Right cardiac atrium (tissue), 5 donors: ENCODE measurements at regions not wholly inside any gene's neighbourhood (a gene's known extent, or its start where the extent isn't known, plus 50 kb on each side); places are given as distances from the start of the nearest gene placed in this dataset.
"Not testable (repeated sequence)": the region's sequence is repeated elsewhere in the genome, so short reads cannot be mapped to it uniquely, and the experiment has no call there.

Experiments used
- ATAC-seq, 2 donors: fragments of 200-7000 bp; cut with Tn5 transposase; one replicate each; pipeline versions ENCODE4 v1.8.0 to v1.9.1; 2020; ENCODE audit warnings: moderate library complexity in 2 of 2, mild to moderate bottlenecking in 1 of 2
- DNase-seq, 3 donors: peaks; one replicate each; pipeline ENCODE4 v3.0.0-alpha.2; 2020
- H3K27ac ChIP-seq: one replicate; pipeline ENCODE4 v1.5.1; 2013; ENCODE audit warnings: mild to moderate bottlenecking, low read length, control low read depth, moderate library complexity
- H3K27me3 ChIP-seq: one replicate; pipeline ENCODE4 v1.6.1; 2013; ENCODE audit not compliant: control insufficient read depth, insufficient read depth
- H3K4me1 ChIP-seq: one replicate; pipeline ENCODE4 v1.6.1; 2013; ENCODE audit warnings: low read length; ENCODE audit not compliant: control insufficient read depth, insufficient read depth
- H3K4me3 ChIP-seq: one replicate; pipeline ENCODE4 v1.5.1; 2013; ENCODE audit warnings: low read length, control low read depth
- H3K9me3 ChIP-seq: one replicate; pipeline ENCODE4 v1.6.1; 2013; ENCODE audit warnings: low read length; ENCODE audit not compliant: control insufficient read depth
- WGBS: extraction: QIAGEN DNeasy Blood & Tissue Kit; methylation state at CpG from one replicate; pipeline ENCODE4 v1.1.7; 2013; 5-methylcytosine and 5-hydroxymethylcytosine counted together
- intact Hi-C, 4 donors: fragments of 100-400 bp; cut with DNase I; formaldehyde crosslinking; loops; one replicate each; pipeline versions ENCODE4 v1.11.0 to v1.14.0; 2022 to 2023
- donor health status: healthy with polysubstance abuse.
- donor health status: DM: no; HTN: yes; CAD: no.
- donor health status: DM: no; HTN: no; CAD: no.
- donor health status: DM: no; HTN: yes; CAD: no; lungs with severe emphysema.
- donor health status: DM: yes; HTN: yes; CAD: no.

GRCh38 chr3:39657075-39657474 lies 152.3 kb upstream of the MYRIP start:
- no peak overlapping the region for H3K4me3 ChIP-seq
- DNase-seq = no peak
- intact Hi-C loops = no loop called here
- no peaks in the 10 kb centered on the region for H3K27me3 ChIP-seq
- ATAC-seq = no peak
- H3K4me1 ChIP-seq = no peaks in the 10 kb centered on the region
- H3K9me3 ChIP-seq = no peaks in the 10 kb centered on the region
- no peak overlapping the region for H3K27ac ChIP-seq

- H3K27me3 ChIP-seq = no peaks in the 10 kb centered on the region
- ATAC-seq (no peak), DNase-seq (no peak)
- H3K4me3 ChIP-seq = no peak overlapping the region
- no peaks in the 10 kb centered on the region for H3K4me1 ChIP-seq
- 93% methylated on average over 1 of the region's 1 CpG for WGBS
- intact Hi-C loops = no loop called here
- H3K27ac ChIP-seq = no peak overlapping the region
- H3K9me3 ChIP-seq = no peaks in the 10 kb centered on the region
Observed at GRCh38 chr3:39657775-39658174, 151.6 kb upstream of the MYRIP start.

- no peak overlapping the region for H3K27ac ChIP-seq
- DNase-seq (no peak), ATAC-seq (no peak)
- no peaks in the 10 kb centered on the region for H3K4me1 ChIP-seq
- WGBS = 89% methylated on average over 4 of the region's 4 CpGs
- no peaks in the 10 kb centered on the region for H3K27me3 ChIP-seq
- H3K4me3 ChIP-seq = no peak overlapping the region
- H3K9me3 ChIP-seq = no peaks in the 10 kb centered on the region
- intact Hi-C loops = no loop called here
Observed at GRCh38 chr3:39664931-39665330, 144.5 kb upstream of the MYRIP start.

GRCh38 chr3:39665441-39665840 lies 144.0 kb upstream of the MYRIP start:
- H3K4me1 ChIP-seq = no peaks in the 10 kb centered on the region
- no peak for ATAC-seq
- no peak for DNase-seq
- no peak overlapping the region for H3K4me3 ChIP-seq
- H3K27me3 ChIP-seq = no peaks in the 10 kb centered on the region
- no peak overlapping the region for H3K27ac ChIP-seq
- H3K9me3 ChIP-seq = no peaks in the 10 kb centered on the region
- intact Hi-C loops = no loop called here

GRCh38 chr3:39668420-39668819 lies 141.0 kb upstream of the MYRIP start:
- Histone ChIP-seq H3K27ac (no peak overlapping the region), H3K27me3 (no peaks in the 10 kb centered on the region), H3K4me1 (no peaks in the 10 kb centered on the region), H3K4me3 (no peak overlapping the region), H3K9me3 (no peaks in the 10 kb centered on the region)
- no peak for ATAC-seq
- 13% methylated on average over 5 of the region's 5 CpGs for WGBS
- no peak for DNase-seq
- intact Hi-C loops = no loop called here

GRCh38 chr3:39671116-39671515 lies 138.3 kb upstream of the MYRIP start:
- no peaks in the 10 kb centered on the region for H3K27me3 ChIP-seq
- WGBS = 90% methylated on average over 4 of the region's 4 CpGs
- no peak for DNase-seq
- no peak overlapping the region for H3K4me3 ChIP-seq
- ATAC-seq = no peak
- no peak overlapping the region for H3K27ac ChIP-seq
- H3K4me1 ChIP-seq = no peaks in the 10 kb centered on the region
- intact Hi-C loops = no loop called here
- H3K9me3 ChIP-seq = no peaks in the 10 kb centered on the region

- Histone ChIP-seq H3K4me3 (no peak overlapping the region), H3K4me1 (no peaks in the 10 kb centered on the region), H3K27ac (no peak overlapping the region), H3K27me3 (no peaks in the 10 kb centered on the region), H3K9me3 (no peaks in the 10 kb centered on the region)
- ATAC-seq (no peak), DNase-seq (no peak)
- intact Hi-C loops = no loop called here
- WGBS = 52% methylated on average over 2 of the region's 2 CpGs
Observed at GRCh38 chr3:39671600-39671999, 137.8 kb upstream of the MYRIP start.

- intact Hi-C loops = loop anchor here in 3 of 4 donors (5.0 kb wide), 1 partner anchor 472 kb away; no protein-coding TSS in a partner anchor
- no peak for DNase-seq
- no peaks in the 10 kb centered on the region for H3K9me3 ChIP-seq
- 83% methylated on average over 1 of the region's 1 CpG for WGBS
- H3K4me1 ChIP-seq = no peaks in the 10 kb centered on the region
- no peaks in the 10 kb centered on the region for H3K27me3 ChIP-seq
- H3K27ac ChIP-seq = no peak overlapping the region
- ATAC-seq = no peak
- H3K4me3 ChIP-seq = no peak overlapping the region
Observed at GRCh38 chr3:39705351-39705900, 104.0 kb upstream of the MYRIP start.

GRCh38 chr3:39707314-39707909 lies 102.0 kb upstream of the MYRIP start:
- ATAC-seq = no peak
- H3K4me3 ChIP-seq = no peak overlapping the region
- intact Hi-C loops = loop anchor here in 3 of 4 donors (5.0 kb wide), 1 partner anchor 470 kb away; no protein-coding TSS in a partner anchor
- no peak overlapping the region for H3K27ac ChIP-seq
- no peaks in the 10 kb centered on the region for H3K27me3 ChIP-seq
- no peaks in the 10 kb centered on the region for H3K4me1 ChIP-seq
- H3K9me3 ChIP-seq = no peaks in the 10 kb centered on the region
- no peak for DNase-seq
- WGBS = 13% methylated on average over 5 of the region's 5 CpGs

- ATAC-seq (no peak), DNase-seq (no peak)
- H3K4me1 ChIP-seq = no peaks in the 10 kb centered on the region
- intact Hi-C loops = no loop called here
- no peak overlapping the region for H3K27ac ChIP-seq
- no peaks in the 10 kb centered on the region for H3K27me3 ChIP-seq
- WGBS = 92% methylated on average over 4 of the region's 4 CpGs
- H3K9me3 ChIP-seq = no peaks in the 10 kb centered on the region
- no peak overlapping the region for H3K4me3 ChIP-seq
Observed at GRCh38 chr3:39712413-39713048, 96.9 kb upstream of the MYRIP start.

- H3K27me3 ChIP-seq, H3K4me3 ChIP-seq, H3K9me3 ChIP-seq, H3K4me1 ChIP-seq, DNase-seq, intact Hi-C loops, ATAC-seq, H3K27ac ChIP-seq: not testable (repeated sequence)
- WGBS = 93% methylated on average over 24 of the region's 24 CpGs
Observed at GRCh38 chr3:39713341-39713740, 96.1 kb upstream of the MYRIP start.
